ENCODE measurements at regions not wholly inside any gene's neighbourhood (a gene's known extent, or its start where the extent isn't known, plus 50 kb on each side); places are given as distances from the start of the nearest gene placed in this dataset.

GRCh38 chr17:5747964-5748363, 163.7 kb upstream of the NLRP1 start:
- TF ChIP-seq POLR2A (IDR thresholded peaks at IDR 0.05) = no peak
- TF ChIP-seq, protein P1, sequence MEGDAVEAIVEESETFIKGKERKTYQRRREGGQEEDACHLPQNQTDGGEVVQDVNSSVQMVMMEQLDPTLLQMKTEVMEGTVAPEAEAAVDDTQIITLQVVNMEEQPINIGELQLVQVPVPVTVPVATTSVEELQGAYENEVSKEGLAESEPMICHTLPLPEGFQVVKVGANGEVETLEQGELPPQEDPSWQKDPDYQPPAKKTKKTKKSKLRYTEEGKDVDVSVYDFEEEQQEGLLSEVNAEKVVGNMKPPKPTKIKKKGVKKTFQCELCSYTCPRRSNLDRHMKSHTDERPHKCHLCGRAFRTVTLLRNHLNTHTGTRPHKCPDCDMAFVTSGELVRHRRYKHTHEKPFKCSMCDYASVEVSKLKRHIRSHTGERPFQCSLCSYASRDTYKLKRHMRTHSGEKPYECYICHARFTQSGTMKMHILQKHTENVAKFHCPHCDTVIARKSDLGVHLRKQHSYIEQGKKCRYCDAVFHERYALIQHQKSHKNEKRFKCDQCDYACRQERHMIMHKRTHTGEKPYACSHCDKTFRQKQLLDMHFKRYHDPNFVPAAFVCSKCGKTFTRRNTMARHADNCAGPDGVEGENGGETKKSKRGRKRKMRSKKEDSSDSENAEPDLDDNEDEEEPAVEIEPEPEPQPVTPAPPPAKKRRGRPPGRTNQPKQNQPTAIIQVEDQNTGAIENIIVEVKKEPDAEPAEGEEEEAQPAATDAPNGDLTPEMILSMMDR (IDR thresholded peaks at IDR 0.05) = no peak
- DNase-seq (ENCODE audit: low spot score in 2 of 2) = peak; percentile 1 to 57
- WGBS, 2 donors = 79 to 82% methylated on average over 4 of the region's 4 CpGs
- intact Hi-C loops (cut with DNase I; ENCODE audit: low total_unique reads) = no loop called here
- H3K4me3 ChIP-seq (ENCODE audit: low read depth, poor library complexity, severe bottlenecking) = no peak overlapping the region

GRCh38 chr17:5753421-5753820, 169.1 kb upstream of the NLRP1 start:
- no peak for TF ChIP-seq POLR2A (IDR thresholded peaks at IDR 0.05)
- TF ChIP-seq, protein P1 (IDR thresholded peaks at IDR 0.05) = no peak
- DNase-seq (ENCODE audit: low spot score in 2 of 2) = peak in 1 of 2 donors; percentile 36
- intact Hi-C loops (cut with DNase I; ENCODE audit: low total_unique reads) = loop anchor here (10.0 kb wide), 1 partner anchor 81 kb away; no protein-coding TSS in a partner anchor
- WGBS, 2 donors = 81 to 95% methylated on average over 2 of the region's 2 CpGs
- no peak overlapping the region for H3K4me3 ChIP-seq (ENCODE audit: low read depth, poor library complexity, severe bottlenecking)

DNA sequence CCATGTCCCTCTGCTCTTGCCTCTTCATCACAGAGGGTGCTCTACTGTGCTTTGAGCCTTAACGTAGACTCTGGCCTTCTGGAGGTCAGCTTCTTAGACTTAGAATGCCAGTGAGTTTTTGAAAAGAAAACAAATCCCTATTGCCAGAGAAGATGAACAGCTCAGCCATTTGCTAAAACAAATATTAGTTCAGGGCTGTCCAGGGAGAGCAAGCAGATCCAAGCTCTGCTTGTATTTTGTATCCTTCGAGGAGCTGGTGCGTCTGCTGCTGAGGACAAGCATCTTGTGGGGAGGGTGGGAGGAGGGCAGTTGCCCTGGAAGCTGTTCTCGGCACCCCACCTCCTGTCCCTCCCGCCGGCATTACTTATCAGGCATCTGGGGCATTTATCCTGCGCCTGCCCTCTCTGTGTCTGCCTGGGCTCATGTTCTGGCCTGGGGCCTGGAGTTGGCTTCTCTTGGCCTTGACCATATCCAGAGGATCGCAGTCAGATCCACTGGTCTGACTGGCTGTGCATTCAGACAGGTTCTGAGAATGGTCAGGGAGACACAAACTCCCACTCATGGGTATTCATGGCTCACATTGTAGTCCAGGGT, 173.1 kb upstream of the NLRP1 start:
- intact Hi-C loops (cut with DNase I; ENCODE audit: low total_unique reads) = loop anchor here (10.0 kb wide), 1 partner anchor 77 kb away; no protein-coding TSS in a partner anchor
- no peak for TF ChIP-seq POLR2A (IDR thresholded peaks at IDR 0.05)
- TF ChIP-seq, protein P1 (IDR thresholded peaks at IDR 0.05) = no peak
- whole genome bisulfite sequencing, 2 donors = 82 to 84% methylated on average over 8 of the region's 8 CpGs
- peak in 1 of 2 donors; percentile 31 for DNase-seq (ENCODE audit: low spot score in 2 of 2)
- H3K4me3 ChIP-seq (ENCODE audit: low read depth, poor library complexity, severe bottlenecking) = no peak overlapping the region

DNA sequence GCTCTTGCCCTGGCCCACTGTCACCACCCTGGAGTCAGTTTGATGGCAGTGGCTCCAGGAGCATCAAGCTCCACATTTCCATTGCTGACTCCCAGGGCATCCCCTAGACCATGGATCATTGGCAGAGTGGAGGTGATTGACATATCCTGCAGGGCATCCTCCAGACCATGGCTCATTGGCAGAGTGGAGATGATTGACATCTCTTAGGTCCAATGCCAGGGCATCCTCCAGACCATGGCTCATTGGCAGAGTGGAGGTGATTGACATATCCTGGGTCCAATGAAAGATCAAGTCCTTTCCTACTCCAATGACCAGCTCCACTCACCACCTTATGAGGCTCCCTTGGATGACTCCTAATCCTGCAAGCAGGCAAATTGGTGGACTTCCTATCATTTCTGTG, 174.3 kb upstream of the NLRP1 start:
- intact Hi-C loops (cut with DNase I; ENCODE audit: low total_unique reads) = loop anchor here (10.0 kb wide), 1 partner anchor 76 kb away; no protein-coding TSS in a partner anchor
- TF ChIP-seq, protein P1 (IDR thresholded peaks at IDR 0.05) = no peak
- no peak for TF ChIP-seq POLR2A (IDR thresholded peaks at IDR 0.05)
- DNase-seq (ENCODE audit: low spot score in 2 of 2) = peak in 1 of 2 donors; percentile 62
- no peak overlapping the region for H3K4me3 ChIP-seq (ENCODE audit: low read depth, poor library complexity, severe bottlenecking)

DNA sequence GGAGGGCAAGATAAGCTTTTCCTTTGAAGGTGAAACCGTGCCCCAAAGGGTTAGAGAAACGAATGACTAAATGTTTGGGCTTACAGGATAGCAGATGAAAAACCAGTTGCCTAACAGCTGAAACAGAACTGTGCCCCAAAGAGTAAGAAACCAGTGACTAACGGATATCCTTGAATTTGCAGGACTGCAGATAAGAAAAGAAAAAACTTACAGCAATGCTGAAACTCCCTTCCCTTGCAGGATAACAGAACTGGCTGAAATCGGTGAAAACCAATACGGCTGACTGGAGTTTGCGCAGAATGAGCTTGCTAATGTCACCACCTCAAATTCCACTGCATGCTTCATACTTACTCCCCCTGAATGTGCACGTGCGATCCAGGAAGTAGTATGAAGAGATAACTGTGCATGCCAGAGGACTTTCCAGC, 175.2 kb upstream of the NLRP1 start:
- no peak for DNase-seq (ENCODE audit: low spot score in 2 of 2)
- TF ChIP-seq, protein P1 (IDR thresholded peaks at IDR 0.05) = no peak
- TF ChIP-seq POLR2A (IDR thresholded peaks at IDR 0.05) = no peak
- 43 to 45% methylated on average over 8 of the region's 8 CpGs for WGBS, 2 donors
- H3K4me3 ChIP-seq (ENCODE audit: low read depth, poor library complexity, severe bottlenecking) = no peak overlapping the region
- intact Hi-C loops (cut with DNase I; ENCODE audit: low total_unique reads) = loop anchor here (10.0 kb wide), 1 partner anchor 75 kb away; no protein-coding TSS in a partner anchor

GRCh38 chr17:5762191-5762590, 177.9 kb upstream of the NLRP1 start:
- whole genome bisulfite sequencing, 2 donors = 55 to 73% methylated on average over 2 of the region's 2 CpGs
- TF ChIP-seq, protein P1 (IDR thresholded peaks at IDR 0.05) = no peak
- no peak for TF ChIP-seq POLR2A (IDR thresholded peaks at IDR 0.05)
- intact Hi-C loops (cut with DNase I; ENCODE audit: low total_unique reads) = no loop called here
- DNase-seq (ENCODE audit: low spot score in 2 of 2) = no peak
- no peak overlapping the region for H3K4me3 ChIP-seq (ENCODE audit: low read depth, poor library complexity, severe bottlenecking)
